CD4-positive, alpha-beta memory T cell (primary cell): ENCODE measurements at regions not wholly inside any gene's neighbourhood (a gene's known extent, or its start where the extent isn't known, plus 50 kb on each side); places are given as distances from the start of the nearest gene placed in this dataset.

ENCODE experiments used
- CTCF ChIA-PET: fragments of 350-600 bp; sonication (Branson Sonifier 250); formaldehyde crosslinking; loops from one replicate; lab custom pipeline; 2021; ENCODE audit warnings: inconsistent platforms; ENCODE audit not compliant: partially characterized antibody; lab: Charles Lee
- POLR2A ChIA-PET: fragments of 350-600 bp; sonication (Branson Sonifier 250); formaldehyde crosslinking; loops from one replicate; lab custom pipeline; 2021; ENCODE audit not compliant: partially characterized antibody; lab: Charles Lee
- DNase-seq, 5 donors: peaks; one replicate each; pipeline versions ENCODE4 v3.0.0 to v3.0.0-alpha.2; 2020 to 2022; ENCODE audit warnings: mixed read lengths in 1 of 5
- H3K27ac ChIP-seq: one replicate; pipeline ENCODE4 v1.7.0; 2013; ENCODE audit warnings: low read depth, low read length
- H3K27me3 ChIP-seq: 2 replicates; pipeline ENCODE4 v1.7.0; 2013; ENCODE audit warnings: mild to moderate bottlenecking, low read length, moderate library complexity; ENCODE audit not compliant: insufficient read depth
- H3K36me3 ChIP-seq: 2 replicates; pipeline ENCODE4 v1.7.0; 2013; ENCODE audit warnings: mild to moderate bottlenecking, low read length, moderate library complexity; ENCODE audit not compliant: insufficient read depth
- H3K4me1 ChIP-seq: 2 replicates; pipeline ENCODE4 v1.7.0; 2013; ENCODE audit warnings: mild to moderate bottlenecking, low read length, moderate library complexity; ENCODE audit not compliant: insufficient read depth
- H3K4me3 ChIP-seq, 2 donors: one replicate each; pipeline ENCODE4 v1.7.0; 2013; ENCODE audit warnings: low read length in 2 of 2, mild to moderate bottlenecking in 1 of 2
- H3K9me3 ChIP-seq, 2 donors: one replicate each; pipeline ENCODE4 v1.7.0; 2013; ENCODE audit warnings: low read length in 2 of 2, control low read depth in 1 of 2; ENCODE audit not compliant: control insufficient read depth in 1 of 2
- H3K27ac Mint-ChIP-seq, 7 donors: one replicate each; pipeline ENCODE4 v1.8.0; 2020 to 2021; ENCODE audit warnings: mixed read lengths in 7 of 7, mild to moderate bottlenecking in 6 of 7, inconsistent platforms in 3 of 7, moderate library complexity in 3 of 7
- H3K27me3 Mint-ChIP-seq, 2 donors: one replicate each; pipeline ENCODE4 v1.8.0; 2020 to 2021; ENCODE audit warnings: mixed read lengths in 2 of 2
- H3K36me3 Mint-ChIP-seq, 2 donors: one replicate each; pipeline ENCODE4 v1.8.0; 2020 to 2021; ENCODE audit warnings: mixed read lengths in 2 of 2, inconsistent platforms in 1 of 2, mild to moderate bottlenecking in 1 of 2
- H3K4me1 Mint-ChIP-seq, 4 donors: one replicate each; pipeline ENCODE4 v1.8.0; 2020 to 2021; ENCODE audit warnings: mixed read lengths in 4 of 4, mild to moderate bottlenecking in 1 of 4
- H3K4me3 Mint-ChIP-seq, 8 donors: one replicate each; pipeline ENCODE4 v1.8.0; 2020 to 2021; ENCODE audit warnings: mixed read lengths in 8 of 8, mild to moderate bottlenecking in 7 of 8, moderate library complexity in 6 of 8, inconsistent platforms in 3 of 8
- H3K9me3 Mint-ChIP-seq, 8 donors: one replicate each; pipeline ENCODE4 v1.8.0; 2020 to 2021; ENCODE audit warnings: mixed read lengths in 8 of 8, mild to moderate bottlenecking in 5 of 8, inconsistent platforms in 3 of 8, moderate library complexity in 1 of 8
- intact Hi-C: fragments of 100-400 bp; cut with micrococcal nuclease; formaldehyde crosslinking; loops from one replicate; pipeline ENCODE4 v1.15.1; 2023

GRCh38 chr5:18325431-18325830 is 691.2 kb downstream of the TAF11L14 start:
- Histone ChIP-seq H3K36me3 (no peaks in the 10 kb centered on the region), H3K4me1 (no peaks in the 10 kb centered on the region), H3K27ac (no peak overlapping the region), H3K9me3 (no peaks in the 10 kb centered on the region), H3K4me3 (no peak overlapping the region), H3K27me3 (no peaks in the 10 kb centered on the region)
- no peak for DNase-seq
- H3K27ac Mint-ChIP-seq = no peak overlapping the region
- intact Hi-C loops = no loop called here
- ChIA-PET POLR2A (no interaction called here), CTCF (no interaction called here)
- H3K9me3 Mint-ChIP-seq = peaks cover 0 to 7% (median 1%) of the 10 kb centered on the region in 8 donors
- H3K4me3 Mint-ChIP-seq = no peak overlapping the region
- no peaks in the 10 kb centered on the region for H3K4me1 Mint-ChIP-seq
- no peaks in the 10 kb centered on the region for H3K27me3 Mint-ChIP-seq
- no peaks in the 10 kb centered on the region for H3K36me3 Mint-ChIP-seq

GRCh38 chr5:18329328-18329727 is 695.1 kb downstream of the TAF11L14 start:
- Histone ChIP-seq H3K9me3 (no peaks in the 10 kb centered on the region), H3K4me3 (no peak overlapping the region), H3K36me3 (no peaks in the 10 kb centered on the region), H3K27ac (no peak overlapping the region), H3K4me1 (no peaks in the 10 kb centered on the region), H3K27me3 (no peaks in the 10 kb centered on the region)
- H3K27me3 Mint-ChIP-seq = no peaks in the 10 kb centered on the region
- no peaks in the 10 kb centered on the region for H3K4me1 Mint-ChIP-seq
- H3K27ac Mint-ChIP-seq = no peak overlapping the region
- peaks cover 0 to 4% (median 2%) of the 10 kb centered on the region in 8 donors for H3K9me3 Mint-ChIP-seq
- H3K36me3 Mint-ChIP-seq = no peaks in the 10 kb centered on the region
- POLR2A ChIA-PET = no interaction called here
- CTCF ChIA-PET = interaction anchor here (0.6 kb wide), 1 partner anchor 1158 kb away, joined by 3 read pairs; no protein-coding TSS in a partner anchor
- H3K4me3 Mint-ChIP-seq = no peak overlapping the region
- intact Hi-C loops = no loop called here
- no peak for DNase-seq

GRCh38 chr5:18333841-18334240 is 699.6 kb downstream of the TAF11L14 start:
- ChIA-PET CTCF (no interaction called here), POLR2A (no interaction called here)
- Histone ChIP-seq H3K9me3 (no peaks in the 10 kb centered on the region), H3K27me3 (no peaks in the 10 kb centered on the region), H3K36me3 (no peaks in the 10 kb centered on the region), H3K4me1 (no peaks in the 10 kb centered on the region), H3K27ac (no peak overlapping the region), H3K4me3 (no peak overlapping the region)
- intact Hi-C loops = no loop called here
- Mint-ChIP-seq H3K27me3 (no peaks in the 10 kb centered on the region), H3K4me1 (no peaks in the 10 kb centered on the region), H3K36me3 (no peaks in the 10 kb centered on the region), H3K27ac (no peak overlapping the region), H3K9me3 (peaks cover 0 to 4% (median 0%) of the 10 kb centered on the region in 8 donors), H3K4me3 (no peak overlapping the region)
- no peak for DNase-seq

GRCh38 chr5:18334949-18335348 is 700.7 kb downstream of the TAF11L14 start:
- Mint-ChIP-seq H3K4me1 (no peaks in the 10 kb centered on the region), H3K36me3 (no peaks in the 10 kb centered on the region), H3K27me3 (no peaks in the 10 kb centered on the region), H3K4me3 (no peak overlapping the region), H3K9me3 (peaks cover 0 to 4% (median 0%) of the 10 kb centered on the region in 8 donors), H3K27ac (no peak overlapping the region)
- CTCF ChIA-PET = no interaction called here
- H3K9me3 ChIP-seq = no peaks in the 10 kb centered on the region
- no peak overlapping the region for H3K27ac ChIP-seq
- no peak overlapping the region for H3K4me3 ChIP-seq
- H3K36me3 ChIP-seq = no peaks in the 10 kb centered on the region
- POLR2A ChIA-PET = no interaction called here
- no peak for DNase-seq
- intact Hi-C loops = no loop called here
- no peaks in the 10 kb centered on the region for H3K27me3 ChIP-seq
- H3K4me1 ChIP-seq = no peaks in the 10 kb centered on the region

GRCh38 chr5:18354828-18355227 is 720.6 kb downstream of the TAF11L14 start:
- Mint-ChIP-seq H3K27ac (no peak overlapping the region), H3K4me1 (no peaks in the 10 kb centered on the region), H3K4me3 (no peak overlapping the region), H3K36me3 (no peaks in the 10 kb centered on the region), H3K27me3 (no peaks in the 10 kb centered on the region), H3K9me3 (peaks cover 0 to 11% (median 1%) of the 10 kb centered on the region in 8 donors)
- no peak for DNase-seq
- Histone ChIP-seq H3K27me3 (no peaks in the 10 kb centered on the region), H3K4me3 (no peak overlapping the region), H3K4me1 (no peaks in the 10 kb centered on the region), H3K27ac (no peak overlapping the region), H3K36me3 (no peaks in the 10 kb centered on the region), H3K9me3 (no peaks in the 10 kb centered on the region)
- POLR2A ChIA-PET = no interaction called here
- intact Hi-C loops = no loop called here
- CTCF ChIA-PET = no interaction called here

- H3K4me1 ChIP-seq = no peaks in the 10 kb centered on the region
- no peak for DNase-seq
- ChIA-PET POLR2A (no interaction called here), CTCF (no interaction called here)
- no peak overlapping the region for H3K27ac ChIP-seq
- intact Hi-C loops = no loop called here
- no peaks in the 10 kb centered on the region for H3K36me3 ChIP-seq
- Mint-ChIP-seq H3K4me1 (no peaks in the 10 kb centered on the region), H3K36me3 (no peaks in the 10 kb centered on the region), H3K4me3 (no peak overlapping the region), H3K27me3 (no peaks in the 10 kb centered on the region), H3K27ac (no peak overlapping the region), H3K9me3 (peaks cover 0 to 5% (median 2%) of the 10 kb centered on the region in 8 donors)
- no peaks in the 10 kb centered on the region for H3K9me3 ChIP-seq
- no peak overlapping the region for H3K4me3 ChIP-seq
- no peaks in the 10 kb centered on the region for H3K27me3 ChIP-seq
Observed at GRCh38 chr5:18357486-18357885, 723.2 kb downstream of the TAF11L14 start.

GRCh38 chr5:18366234-18366633 is 732.0 kb downstream of the TAF11L14 start:
- H3K27me3 Mint-ChIP-seq = no peaks in the 10 kb centered on the region
- intact Hi-C loops = no loop called here
- H3K36me3 Mint-ChIP-seq = no peaks in the 10 kb centered on the region
- H3K9me3 Mint-ChIP-seq = peaks cover 0 to 11% (median 4%) of the 10 kb centered on the region in 8 donors
- no peaks in the 10 kb centered on the region for H3K9me3 ChIP-seq
- H3K27ac ChIP-seq = no peak overlapping the region
- no peaks in the 10 kb centered on the region for H3K36me3 ChIP-seq
- ChIA-PET POLR2A (no interaction called here), CTCF (no interaction called here)
- no peak for DNase-seq
- no peak overlapping the region for H3K27ac Mint-ChIP-seq
- H3K4me3 ChIP-seq = no peak overlapping the region
- H3K27me3 ChIP-seq = no peaks in the 10 kb centered on the region
- no peaks in the 10 kb centered on the region for H3K4me1 Mint-ChIP-seq
- H3K4me1 ChIP-seq = no peaks in the 10 kb centered on the region
- no peak overlapping the region for H3K4me3 Mint-ChIP-seq

- no peak overlapping the region for H3K27ac Mint-ChIP-seq
- peaks cover 0 to 8% (median 1%) of the 10 kb centered on the region in 8 donors for H3K9me3 Mint-ChIP-seq
- POLR2A ChIA-PET = no interaction called here
- H3K4me3 Mint-ChIP-seq = no peak overlapping the region
- Histone ChIP-seq H3K4me3 (no peak overlapping the region), H3K27ac (no peak overlapping the region), H3K27me3 (no peaks in the 10 kb centered on the region), H3K9me3 (no peaks in the 10 kb centered on the region), H3K36me3 (no peaks in the 10 kb centered on the region), H3K4me1 (no peaks in the 10 kb centered on the region)
- CTCF ChIA-PET = no interaction called here
- DNase-seq = no peak
- intact Hi-C loops = no loop called here
- H3K36me3 Mint-ChIP-seq = no peaks in the 10 kb centered on the region
- H3K27me3 Mint-ChIP-seq = no peaks in the 10 kb centered on the region
- no peaks in the 10 kb centered on the region for H3K4me1 Mint-ChIP-seq
Observed at GRCh38 chr5:18370531-18370930, 736.3 kb downstream of the TAF11L14 start.
